ENCODE measurements at regions not wholly inside any gene's neighbourhood (a gene's known extent, or its start where the extent isn't known, plus 50 kb on each side); places are given as distances from the start of the nearest gene placed in this dataset.
"Not testable (repeated sequence)": the region's sequence is repeated elsewhere in the genome, so short reads cannot be mapped to it uniquely, and the experiment has no call there.

GRCh38 chr10:100664316-100665149 lies 80.8 kb upstream of the PAX2 start:
- no peak for DNase-seq

GRCh38 chr10:100666634-100667033 lies 78.7 kb upstream of the PAX2 start:
- not testable (repeated sequence) for DNase-seq

DNA sequence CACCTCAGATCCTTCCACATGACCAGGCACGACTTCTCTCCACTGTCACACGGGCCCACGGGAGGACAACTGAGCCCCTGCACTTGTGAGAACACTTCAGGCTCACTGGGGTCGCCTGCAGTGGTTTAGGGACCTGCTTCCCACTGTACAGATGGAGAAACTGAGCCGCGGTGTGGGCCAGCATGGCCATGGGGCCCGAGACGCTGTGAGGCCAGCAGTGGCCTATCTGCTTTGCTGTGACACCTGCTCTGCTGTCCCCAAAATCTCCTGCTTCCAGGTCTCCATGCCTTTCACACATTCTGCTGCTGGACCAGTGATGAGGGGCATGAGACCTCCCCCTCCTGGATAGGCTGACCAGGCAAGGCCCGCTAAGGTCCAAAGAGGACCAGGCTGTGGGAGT lies 75.8 kb upstream of the PAX2 start:
- DNase-seq, result no peak

DNA sequence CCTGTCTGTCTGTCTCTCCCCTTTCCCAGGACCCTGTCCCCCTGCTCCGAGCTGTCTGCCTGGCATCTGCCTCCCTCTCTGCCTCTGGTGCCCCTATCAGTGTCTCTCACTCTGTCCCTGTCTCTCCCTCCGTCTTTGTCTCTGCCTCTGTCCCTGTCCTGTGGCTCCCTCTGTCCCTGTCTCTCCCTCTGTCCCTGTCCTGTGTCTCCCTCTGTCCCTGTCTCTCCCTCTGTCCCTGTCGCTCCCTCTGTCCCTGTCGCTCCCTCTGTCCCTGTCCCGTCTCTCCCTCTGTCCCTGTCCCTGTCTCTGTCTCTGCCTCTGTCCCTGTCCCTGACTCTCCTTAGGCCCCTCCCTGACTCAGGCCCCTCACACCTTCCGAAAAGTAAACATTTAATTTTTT lies 75.0 kb upstream of the PAX2 start:
- DNase-seq, result no peak

GRCh38 chr10:100670828-100671479 lies 74.4 kb upstream of the PAX2 start:
- DNase-seq, result peak; percentile 22 to 40 (median 37)

GRCh38 chr10:100672199-100672598 lies 73.2 kb upstream of the PAX2 start:
- DNase-seq, result no peak

GRCh38 chr10:100677290-100677945 lies 68.0 kb upstream of the PAX2 start:
- no peak for DNase-seq

GRCh38 chr10:100679327-100679726 lies 66.1 kb upstream of the PAX2 start:
- DNase-seq, result no peak

DNA sequence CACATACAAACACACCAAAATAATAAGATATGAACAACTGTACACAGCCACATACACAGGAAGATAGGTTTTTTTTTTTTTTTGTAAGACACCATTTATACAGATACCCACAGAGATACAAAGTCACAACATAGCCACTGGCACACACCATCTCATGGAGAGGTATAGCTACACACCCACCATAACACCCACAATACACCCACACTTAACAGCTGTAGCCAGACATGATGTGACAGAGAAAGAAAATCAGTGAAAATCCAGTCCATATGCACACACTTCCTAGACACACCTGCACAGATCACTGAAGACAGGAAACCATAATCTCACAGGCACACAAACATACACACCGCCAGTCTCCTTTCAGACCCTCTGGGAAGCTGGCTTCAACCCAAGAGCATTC lies 62.4 kb upstream of the PAX2 start:
- DNase-seq, result no peak

- DNase-seq, result no peak
These were observed 61.7 kb upstream of the PAX2 start for GRCh38 chr10:100683545-100684300.

- DNase-seq, result no peak
These were observed 60.6 kb upstream of the PAX2 start for GRCh38 chr10:100684688-100685235.

DNA sequence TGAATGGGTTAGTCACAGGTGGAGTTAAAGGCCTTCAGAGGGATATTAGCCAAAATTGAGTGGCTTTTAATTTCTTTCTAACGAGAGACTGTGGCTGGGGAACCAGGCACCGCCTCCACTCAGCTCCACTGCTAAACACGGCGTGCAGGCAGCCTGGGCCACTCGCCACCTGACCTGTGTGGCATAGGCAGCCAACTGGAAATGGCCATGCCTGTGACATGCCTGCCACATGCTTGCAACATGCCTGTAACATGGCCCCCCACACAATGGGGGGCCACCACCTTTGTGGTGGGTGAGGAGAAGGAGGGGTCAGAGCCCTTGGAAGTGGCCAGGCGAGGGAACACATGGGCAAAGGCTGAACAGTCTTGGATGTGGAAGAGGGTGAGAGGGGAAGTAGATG lies 60.1 kb upstream of the PAX2 start:
- DNase-seq, result no peak

DNA sequence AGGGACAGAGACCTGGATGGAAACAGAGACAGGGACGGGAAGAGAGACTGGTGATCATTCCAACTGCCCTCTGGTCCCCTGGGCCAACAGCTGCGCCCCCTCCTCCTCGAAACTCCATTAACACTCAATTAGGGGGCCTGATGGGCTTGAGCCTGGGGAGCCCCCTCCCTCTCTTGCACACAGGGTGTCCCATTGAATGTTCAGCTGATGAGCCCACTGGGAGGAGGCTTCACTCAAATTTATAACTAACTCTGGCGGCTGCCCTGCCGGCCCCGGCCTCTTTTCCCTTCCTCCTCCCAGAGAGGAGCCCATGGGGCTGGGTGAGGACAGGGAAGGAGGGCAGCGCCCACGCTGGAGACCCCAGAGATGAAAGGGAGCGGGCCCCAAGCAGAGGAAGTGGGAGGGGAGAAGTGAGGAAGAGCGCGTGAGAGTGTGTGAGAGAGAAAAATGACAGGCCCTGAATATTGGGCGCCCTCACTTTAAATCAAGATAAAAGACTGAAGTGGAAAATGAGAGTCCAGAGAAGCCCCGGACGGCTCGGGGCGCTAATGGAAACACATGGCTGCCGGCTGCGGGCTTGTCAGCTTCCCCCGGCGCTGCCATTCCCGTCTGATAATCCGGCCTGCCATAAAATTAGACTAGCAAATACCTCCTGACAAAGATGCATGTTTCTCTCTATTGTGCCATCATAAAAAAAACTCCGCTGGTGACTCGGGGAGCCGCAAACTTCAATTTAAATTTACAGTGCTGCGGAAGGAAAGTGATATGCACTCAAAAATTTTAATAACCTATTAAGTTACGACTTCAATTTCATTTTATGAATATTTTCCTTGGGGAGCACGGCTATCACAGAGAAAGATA lies 58.0 kb upstream of the PAX2 start:
- no peak for DNase-seq

GRCh38 chr10:100688201-100688600 lies 57.2 kb upstream of the PAX2 start:
- DNase-seq, result no peak

DNA sequence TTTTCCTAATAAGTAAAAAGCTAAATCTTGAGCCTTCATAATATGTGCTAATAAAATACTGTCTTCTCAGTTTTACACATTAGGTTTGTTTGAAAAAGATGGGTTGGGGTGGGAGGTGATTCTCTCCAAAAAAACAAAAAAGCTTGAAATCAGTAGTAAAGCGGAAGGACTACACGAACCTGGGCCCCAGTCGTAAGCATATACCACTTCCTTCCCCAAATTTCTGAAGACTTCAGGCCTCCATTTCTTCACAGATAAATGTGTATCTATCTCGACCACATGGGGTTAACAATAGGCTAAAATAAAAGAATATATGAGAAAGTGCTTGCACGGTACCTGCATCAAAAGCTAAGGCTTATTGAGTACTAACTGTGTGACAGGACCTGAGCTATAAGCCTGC lies 51.6 kb upstream of the PAX2 start:
- no peak for DNase-seq

Data from activated naive CD4-positive, alpha-beta T cell (primary cell).